ENCODE measurements at regions not wholly inside any gene's neighbourhood (a gene's known extent, or its start where the extent isn't known, plus 50 kb on each side); places are given as distances from the start of the nearest gene placed in this dataset.
"Not testable (repeated sequence)": the region's sequence is repeated elsewhere in the genome, so short reads cannot be mapped to it uniquely, and the experiment has no call there.

DNA sequence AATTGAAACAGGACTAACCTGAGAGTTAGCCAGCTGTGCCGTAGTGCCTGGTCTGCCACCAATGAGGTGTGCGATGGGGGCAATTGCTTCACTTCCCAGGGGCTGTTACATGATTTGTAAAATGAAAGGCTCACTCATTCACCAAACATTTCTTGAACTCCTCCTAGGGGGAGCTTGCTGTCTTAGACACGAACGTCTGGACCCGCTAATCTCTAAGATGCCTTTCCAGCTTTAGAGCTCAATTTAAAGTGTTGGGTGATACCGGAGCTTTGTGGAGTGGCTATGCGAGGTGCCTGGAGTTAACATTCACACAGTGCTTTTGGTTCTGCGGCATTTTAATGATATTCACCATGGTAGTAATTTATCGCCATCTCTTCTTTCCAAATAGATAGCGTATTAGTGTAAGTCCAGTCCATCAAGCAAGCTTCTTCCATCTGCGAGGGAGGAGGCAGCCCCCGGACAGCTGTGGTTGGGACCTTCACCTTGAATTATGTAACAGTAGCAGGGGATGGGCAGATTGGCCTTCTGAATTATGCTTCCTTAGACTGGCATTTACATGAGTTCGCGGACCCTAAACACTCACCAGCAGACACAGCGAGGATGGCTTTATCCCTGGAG lies 179.9 kb downstream of the ADSS2 start:
- no peak for DNase-seq

- DNase-seq, result peak; percentile 31 to 68
Measured at GRCh38 chr1:244272471-244273261, 179.0 kb downstream of the ADSS2 start.

- DNase-seq, result peak in 1 of 2 experiments; percentile 51
Measured at GRCh38 chr1:244273262-244273844, 178.4 kb downstream of the ADSS2 start.

DNA sequence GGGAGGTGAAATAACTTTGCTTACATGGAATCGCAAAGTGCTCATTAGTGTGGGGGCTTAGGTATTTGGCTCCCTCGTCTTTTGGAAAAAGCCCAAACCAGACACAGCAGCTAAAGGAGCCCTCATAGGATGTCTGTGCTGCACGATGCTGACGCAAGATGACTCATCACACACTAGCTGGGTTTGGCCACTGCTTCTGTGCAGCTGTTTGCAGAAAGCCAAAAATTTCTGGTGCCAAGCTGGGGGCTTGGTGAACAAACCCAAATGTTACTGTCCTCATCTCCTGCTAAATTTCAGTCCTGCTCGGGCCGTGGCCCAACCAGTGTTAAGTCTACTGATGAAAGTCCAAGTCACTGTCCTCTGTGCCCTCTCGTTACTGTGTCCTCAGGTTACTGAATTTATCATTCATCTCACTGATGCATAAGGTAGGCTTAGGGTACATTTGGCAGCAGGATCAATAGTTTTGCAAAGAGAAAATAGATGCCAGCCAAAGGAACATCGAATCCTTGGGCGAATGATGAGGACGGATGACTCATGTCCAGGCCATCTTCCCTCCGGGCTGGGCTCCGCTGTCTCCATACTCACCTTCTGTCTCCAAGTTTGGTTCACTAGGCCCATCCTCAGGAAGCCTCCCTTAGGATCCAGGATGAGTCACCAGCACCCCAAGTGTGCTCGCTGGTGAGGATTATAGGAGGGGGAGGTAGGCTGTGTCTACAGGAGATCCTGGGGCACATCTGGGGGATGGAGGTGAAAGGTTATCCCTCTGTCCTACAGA lies 177.7 kb downstream of the ADSS2 start:
- peak; percentile 81 to 90 for DNase-seq

DNA sequence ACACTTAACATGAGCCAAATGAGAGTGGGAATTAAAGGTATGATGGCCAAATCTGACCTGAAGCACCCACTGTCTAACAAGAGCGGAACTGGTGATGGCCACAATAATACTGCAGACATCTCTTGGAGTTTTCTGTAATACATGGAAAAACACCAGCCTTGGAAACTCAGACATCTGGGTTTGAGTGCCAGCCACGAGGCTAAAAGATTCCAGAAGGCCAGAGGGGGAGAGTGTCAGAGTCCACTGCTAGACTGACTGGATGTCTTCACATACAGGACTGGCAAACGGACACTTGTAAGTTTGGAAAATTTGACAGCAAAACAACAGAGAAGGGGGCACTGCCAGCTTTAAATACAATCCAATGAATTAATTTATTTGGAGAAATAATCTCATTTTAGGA lies 175.1 kb downstream of the ADSS2 start:
- DNase-seq, result no peak

- DNase-seq, result no peak
Measured at GRCh38 chr1:244280201-244280600, 171.5 kb downstream of the ADSS2 start.

DNA sequence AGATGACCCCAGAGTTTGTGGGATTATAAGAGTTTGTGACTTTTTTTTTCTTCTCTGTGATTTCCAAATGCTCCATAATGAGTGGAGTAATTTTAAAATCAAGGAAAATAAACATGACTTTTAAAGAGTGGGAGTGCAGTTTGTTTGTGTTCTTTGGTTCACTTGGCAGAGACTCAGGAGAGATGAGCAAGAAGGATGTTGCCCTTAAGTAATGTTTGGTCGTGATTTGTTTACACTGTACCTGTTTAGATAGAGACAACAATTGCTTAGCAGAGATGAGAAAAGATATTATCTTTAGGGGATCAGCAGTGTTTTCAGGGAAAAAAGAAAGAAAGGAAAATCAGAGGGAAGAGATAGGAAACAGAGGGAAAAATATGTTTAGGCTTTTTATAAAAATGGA lies 170.8 kb downstream of the ADSS2 start:
- DNase-seq, result no peak

DNA sequence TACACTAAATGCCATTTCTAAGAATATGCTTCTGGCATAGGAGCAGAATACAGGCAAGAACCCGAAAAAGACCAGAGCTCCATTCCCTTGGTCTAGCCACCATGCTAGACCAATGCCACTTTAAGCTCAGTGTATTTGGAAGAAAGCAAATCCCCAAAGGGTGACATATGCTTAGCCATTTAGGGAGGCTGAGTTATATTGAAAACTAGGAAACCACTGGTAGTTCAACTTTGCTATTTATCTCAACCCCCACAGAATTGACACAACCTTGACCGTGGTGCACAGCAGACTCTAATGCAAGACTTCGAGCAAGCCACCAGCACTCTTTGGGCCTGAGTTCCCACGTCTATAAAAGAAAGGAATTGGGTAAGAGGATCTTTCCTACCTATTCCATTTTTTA lies 167.9 kb downstream of the ADSS2 start:
- DNase-seq, result no peak

DNA sequence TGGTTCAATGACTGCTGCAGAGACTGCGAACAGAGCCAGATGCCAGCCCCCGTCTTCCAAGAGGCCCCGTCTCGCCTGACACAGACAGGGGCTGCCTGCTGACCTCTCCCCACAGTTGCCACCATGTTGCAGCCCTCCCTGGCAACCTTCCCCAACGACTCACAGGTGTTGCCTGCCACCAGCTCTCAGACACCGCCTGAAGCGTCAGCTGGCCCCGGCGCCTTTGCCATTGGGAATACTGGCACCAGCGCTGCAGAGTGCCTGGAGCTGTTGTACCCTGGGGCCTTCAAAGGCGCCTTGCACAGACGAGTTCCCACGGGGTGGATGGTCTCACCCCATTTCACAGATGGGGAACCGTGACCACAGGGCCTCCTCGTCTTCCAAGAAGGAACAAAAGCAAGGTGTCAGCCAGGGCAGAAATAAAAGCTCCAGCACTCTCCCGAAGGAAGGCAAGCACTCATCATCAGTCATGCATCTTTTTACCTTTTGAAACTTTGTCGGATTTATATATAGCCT lies 167.0 kb downstream of the ADSS2 start:
- DNase-seq, result no peak

DNA sequence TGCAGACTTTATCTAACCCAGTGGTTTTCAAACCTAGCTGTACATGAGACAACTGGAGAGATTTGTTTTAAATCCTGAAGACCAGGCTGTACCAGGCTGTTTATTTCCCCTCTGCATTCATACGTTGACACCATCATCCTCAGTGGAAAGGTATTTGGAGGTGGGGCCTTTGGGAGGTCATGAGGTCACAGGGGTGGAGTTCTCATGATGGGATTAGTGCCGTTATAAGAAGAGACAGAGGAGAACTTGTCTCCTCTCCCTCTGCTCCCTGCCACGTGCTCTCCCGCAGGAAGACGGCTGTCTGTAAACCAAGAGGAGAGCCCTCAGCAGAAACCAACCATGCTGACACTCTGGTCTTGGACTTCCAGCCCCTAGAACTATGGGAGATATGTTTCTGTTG lies 165.4 kb downstream of the ADSS2 start:
- no peak for DNase-seq

DNA sequence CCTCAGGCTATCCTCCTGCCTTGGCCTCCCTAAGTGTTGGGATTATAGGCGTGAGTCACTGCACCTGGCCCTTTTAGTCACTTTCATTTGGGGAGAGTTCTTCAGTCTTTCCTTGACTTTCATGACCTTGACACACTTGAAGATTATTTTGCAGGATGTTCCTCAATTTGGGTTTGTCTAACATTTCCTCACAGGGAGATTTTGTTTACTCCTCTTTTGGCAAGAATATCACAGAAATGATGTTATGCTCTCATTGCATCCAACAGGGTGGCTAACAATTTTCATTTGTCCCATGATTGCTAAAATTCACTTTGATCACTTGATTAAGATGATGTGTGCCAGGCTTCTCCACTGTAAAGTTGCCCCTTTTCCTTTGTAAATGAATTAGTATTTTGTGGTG lies 164.0 kb downstream of the ADSS2 start:
- no peak for DNase-seq

DNA sequence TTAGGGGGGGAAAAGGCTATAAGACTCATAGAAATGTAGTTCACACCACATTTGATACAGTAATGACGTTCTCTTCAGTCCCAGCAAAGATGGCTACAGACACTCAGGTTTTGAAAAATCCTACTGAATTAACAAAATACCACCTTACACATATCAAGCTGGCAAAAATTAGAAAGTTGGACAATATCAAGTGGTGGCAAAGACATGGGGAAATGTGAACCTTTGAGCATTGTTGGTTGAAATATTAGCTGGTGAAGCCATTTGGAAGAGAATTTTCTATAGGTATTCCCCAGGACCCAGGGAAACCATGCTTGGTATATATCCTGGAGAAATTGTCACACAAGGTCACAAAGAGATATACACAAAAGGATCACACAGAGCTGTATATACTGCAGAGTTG lies 163.0 kb downstream of the ADSS2 start:
- no peak for DNase-seq

GRCh38 chr1:244289991-244290785 lies 161.5 kb downstream of the ADSS2 start:
- DNase-seq, result no peak

DNA sequence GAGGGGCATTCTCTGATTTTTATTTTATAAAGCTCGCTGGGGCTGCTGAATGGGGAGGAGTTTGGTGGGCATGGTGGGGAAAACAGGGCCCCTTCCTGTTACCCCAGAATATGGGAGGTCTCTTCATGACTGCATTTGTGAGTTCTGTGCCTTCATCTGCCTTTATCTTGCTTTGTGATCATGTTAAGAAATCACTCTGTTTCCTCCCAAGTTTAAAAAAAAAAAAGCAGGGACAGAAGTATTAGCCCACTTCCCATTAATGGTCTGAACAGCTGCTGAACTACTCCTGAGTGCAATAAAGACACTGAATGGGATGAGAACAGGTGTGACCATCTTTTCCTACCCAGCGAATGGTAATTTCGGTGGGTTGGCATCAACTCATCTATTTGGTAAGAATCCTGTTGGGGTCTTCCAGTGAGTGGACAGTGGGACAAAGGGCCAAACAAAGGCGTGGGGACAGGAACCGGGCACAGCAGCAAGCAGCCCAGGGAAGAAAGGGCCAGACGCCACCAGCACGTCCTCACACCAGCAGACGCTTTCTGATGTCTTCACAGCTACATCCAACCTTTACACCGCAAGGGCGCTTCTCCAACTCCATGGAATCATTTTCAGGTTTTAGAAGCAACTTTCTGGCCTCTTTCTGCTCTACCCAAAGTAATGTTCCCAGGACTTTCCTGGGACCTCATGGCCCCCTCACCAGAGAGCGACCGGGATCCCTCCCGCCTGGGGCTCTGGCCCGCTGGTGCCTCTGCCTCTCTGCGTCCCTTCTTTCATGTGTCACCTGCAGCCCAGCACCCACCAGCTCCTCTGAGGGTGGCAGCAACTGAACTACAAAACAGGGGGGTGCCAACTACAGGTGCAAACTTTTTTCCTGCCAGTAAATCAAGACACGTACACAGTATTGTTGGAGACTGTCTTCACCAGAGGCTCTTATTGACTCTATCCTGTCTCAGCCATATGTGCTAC lies 160.2 kb downstream of the ADSS2 start:
- DNase-seq, result no peak

- no peak for DNase-seq
Measured at GRCh38 chr1:244294599-244295224, 157.0 kb downstream of the ADSS2 start.

DNA sequence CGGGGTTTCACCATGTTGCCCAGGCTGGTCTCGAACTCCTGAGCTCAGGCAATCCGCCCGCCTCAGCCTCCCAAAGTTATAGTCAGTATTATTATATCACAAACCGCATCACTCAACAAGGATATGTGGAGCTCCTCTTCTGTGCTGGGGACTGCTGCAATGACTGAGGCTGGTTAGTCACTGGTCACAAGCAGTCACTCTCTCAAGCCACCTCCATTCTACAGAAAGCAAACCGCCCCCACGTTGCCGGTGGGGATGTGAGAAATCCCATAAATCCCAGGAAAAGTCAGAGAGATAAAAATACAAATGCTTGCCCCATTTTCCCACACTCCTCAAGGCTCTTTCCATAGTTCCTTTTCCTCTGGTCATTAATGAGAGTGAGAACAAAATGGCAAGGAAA lies 155.7 kb downstream of the ADSS2 start:
- no peak for DNase-seq

DNA sequence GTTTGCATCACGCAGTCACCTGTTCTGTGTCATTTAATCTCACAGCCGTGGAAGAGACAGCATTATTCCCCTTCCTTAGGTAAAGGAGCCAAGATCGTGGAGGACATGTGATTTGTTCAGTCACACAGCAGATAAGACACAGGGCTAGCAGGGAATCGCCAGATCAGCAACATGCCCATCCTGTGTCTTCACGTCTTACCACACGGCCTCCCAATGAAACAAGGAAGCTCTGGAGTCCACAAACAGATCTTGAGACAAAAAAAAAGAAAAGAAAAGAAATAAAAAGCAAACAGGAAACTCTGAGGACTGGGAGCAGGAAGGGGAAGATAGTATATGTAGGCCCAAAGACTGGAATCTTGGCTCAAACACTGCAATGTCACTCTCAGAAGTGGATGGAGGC lies 155.3 kb downstream of the ADSS2 start:
- DNase-seq, result no peak

DNA sequence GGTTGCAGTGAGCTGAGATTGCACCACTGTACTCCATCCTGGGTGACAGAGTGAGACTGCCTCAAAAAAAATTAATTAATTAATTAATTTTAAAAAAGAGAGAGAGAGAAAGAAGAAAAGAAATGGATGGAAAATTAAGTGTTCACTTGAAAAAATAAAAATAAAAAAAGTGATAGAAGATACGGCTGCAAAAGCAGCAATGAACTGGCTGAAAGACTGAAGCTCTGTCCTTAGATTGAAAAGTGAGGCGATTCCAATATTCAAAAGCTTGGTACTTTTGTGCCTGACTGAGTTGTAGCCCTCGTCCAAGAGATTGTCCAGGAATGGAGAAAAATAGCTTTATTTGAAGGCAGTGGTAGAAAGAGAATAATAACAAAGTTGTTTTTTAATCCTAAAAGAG lies 154.6 kb downstream of the ADSS2 start:
- DNase-seq, result no peak

GRCh38 chr1:244297616-244298015 lies 154.1 kb downstream of the ADSS2 start:
- no peak for DNase-seq

GRCh38 chr1:244300029-244300375 lies 151.7 kb downstream of the ADSS2 start:
- not testable (repeated sequence) for DNase-seq

- no peak for DNase-seq
Measured at GRCh38 chr1:244301595-244302130, 150.0 kb downstream of the ADSS2 start.

Data from SHP77 (cell line).